ENCODE measurements at regions not wholly inside any gene's neighbourhood (a gene's known extent, or its start where the extent isn't known, plus 50 kb on each side); places are given as distances from the start of the nearest gene placed in this dataset.
A peak's percentile ranks its signal among the peaks of the same experiment; 100 is the strongest.

DNA sequence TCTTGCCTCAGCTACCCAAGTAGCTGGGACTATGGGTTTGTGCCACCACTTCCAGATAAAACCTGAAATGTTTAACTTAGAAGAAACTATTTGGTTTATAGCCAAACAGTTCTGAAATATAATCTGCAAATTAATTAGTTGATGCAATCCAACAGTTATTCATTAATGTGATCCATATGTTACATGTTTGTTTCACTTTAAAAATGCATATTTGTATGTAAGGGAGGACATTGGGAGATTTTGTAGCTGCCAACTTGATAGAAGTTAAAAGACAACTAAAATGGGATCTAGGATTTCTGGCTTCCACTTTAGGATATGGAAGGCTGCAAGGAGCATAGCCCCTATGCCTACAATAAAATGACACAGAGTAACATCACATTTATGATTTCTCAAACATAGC, 532.5 kb upstream of the SLC10A2 start:
- CTCF ChIA-PET: no interaction called here
- Histone ChIP-seq H3K4me1 (ENCODE audit: control insufficient read depth, insufficient read depth, low read length) (no peaks in the 10 kb centered on the region), H3K9me3 (ENCODE audit: control insufficient read depth, insufficient read depth, low read depth, low read length) (no peaks in the 10 kb centered on the region), H3K36me3 (ENCODE audit: control insufficient read depth in 2 of 2, insufficient read depth in 1 of 2, low read length in 2 of 2) (no peaks in the 10 kb centered on the region), H3K27ac (ENCODE audit: extremely low read depth, low read depth, low read length) (no peak overlapping the region), H3K4me3 (ENCODE audit: low read depth, low read length) (no peak overlapping the region)
- TF ChIP-seq ZBTB17 (tag by site-specific recombination; IDR thresholded peaks at IDR 0.05): no peak
- no peak for TF ChIP-seq SETDB1 (IDR thresholded peaks at IDR 0.05; ENCODE audit: insufficient read length, low read length)
- TF ChIP-seq, protein P1, sequence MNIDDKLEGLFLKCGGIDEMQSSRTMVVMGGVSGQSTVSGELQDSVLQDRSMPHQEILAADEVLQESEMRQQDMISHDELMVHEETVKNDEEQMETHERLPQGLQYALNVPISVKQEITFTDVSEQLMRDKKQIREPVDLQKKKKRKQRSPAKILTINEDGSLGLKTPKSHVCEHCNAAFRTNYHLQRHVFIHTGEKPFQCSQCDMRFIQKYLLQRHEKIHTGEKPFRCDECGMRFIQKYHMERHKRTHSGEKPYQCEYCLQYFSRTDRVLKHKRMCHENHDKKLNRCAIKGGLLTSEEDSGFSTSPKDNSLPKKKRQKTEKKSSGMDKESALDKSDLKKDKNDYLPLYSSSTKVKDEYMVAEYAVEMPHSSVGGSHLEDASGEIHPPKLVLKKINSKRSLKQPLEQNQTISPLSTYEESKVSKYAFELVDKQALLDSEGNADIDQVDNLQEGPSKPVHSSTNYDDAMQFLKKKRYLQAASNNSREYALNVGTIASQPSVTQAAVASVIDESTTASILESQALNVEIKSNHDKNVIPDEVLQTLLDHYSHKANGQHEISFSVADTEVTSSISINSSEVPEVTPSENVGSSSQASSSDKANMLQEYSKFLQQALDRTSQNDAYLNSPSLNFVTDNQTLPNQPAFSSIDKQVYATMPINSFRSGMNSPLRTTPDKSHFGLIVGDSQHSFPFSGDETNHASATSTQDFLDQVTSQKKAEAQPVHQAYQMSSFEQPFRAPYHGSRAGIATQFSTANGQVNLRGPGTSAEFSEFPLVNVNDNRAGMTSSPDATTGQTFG (tag by site-specific recombination; IDR thresholded peaks at IDR 0.05; ENCODE audit: borderline replicate concordance): no peak
- POLR2A ChIA-PET: no interaction called here

DNA sequence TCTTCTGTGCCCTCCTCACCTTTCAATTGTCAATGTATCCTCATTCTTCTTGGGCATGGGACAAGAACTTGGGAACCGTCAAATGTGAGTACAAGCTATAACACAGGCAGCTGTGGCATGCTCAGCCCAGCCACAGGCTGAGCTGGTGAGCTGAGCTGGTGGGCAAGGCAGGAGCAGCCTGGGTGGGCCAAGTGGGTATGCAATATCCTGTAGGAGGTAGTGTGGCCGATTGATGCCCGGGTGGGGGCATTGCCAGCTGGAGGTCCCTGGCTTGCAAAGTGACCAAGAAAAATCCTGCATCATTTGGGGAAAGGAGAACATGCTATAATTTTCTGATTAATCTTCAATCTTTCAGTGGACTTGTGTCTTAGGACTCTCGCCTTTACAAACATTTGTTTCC, 507.2 kb upstream of the SLC10A2 start:
- no peaks in the 10 kb centered on the region for H3K36me3 ChIP-seq (ENCODE audit: control insufficient read depth in 2 of 2, insufficient read depth in 1 of 2, low read length in 2 of 2)
- CTCF ChIA-PET: no interaction called here

DNA sequence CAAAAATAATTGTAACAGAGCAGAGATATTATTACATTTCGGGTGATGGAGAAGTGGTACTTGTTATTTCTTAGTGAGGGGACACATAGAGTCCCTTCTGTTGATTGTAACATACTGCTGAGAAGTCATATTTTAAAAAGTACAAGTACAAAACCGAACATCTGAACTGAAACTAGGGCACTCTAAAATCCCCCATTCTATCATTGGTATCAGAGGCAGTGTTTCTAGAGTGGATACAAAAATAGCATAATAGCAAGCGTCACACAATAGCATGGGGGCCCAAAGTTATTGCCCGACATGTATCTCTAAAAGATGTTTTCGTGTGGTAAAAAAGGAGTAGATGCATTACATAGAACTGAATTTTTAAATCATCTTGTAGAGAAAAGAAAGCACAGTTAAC, 502.1 kb upstream of the SLC10A2 start:
- H3K4me1 ChIP-seq (ENCODE audit: control insufficient read depth, insufficient read depth, low read length): no peaks in the 10 kb centered on the region
- POLR2A ChIA-PET: no interaction called here
- H3K36me3 ChIP-seq (ENCODE audit: control insufficient read depth in 2 of 2, insufficient read depth in 1 of 2, low read length in 2 of 2): no peaks in the 10 kb centered on the region
- H3K9me3 ChIP-seq (ENCODE audit: control insufficient read depth, insufficient read depth, low read depth, low read length): no peaks in the 10 kb centered on the region
- no peak overlapping the region for H3K27ac ChIP-seq (ENCODE audit: extremely low read depth, low read depth, low read length)
- CTCF ChIA-PET: no interaction called here
- no peak overlapping the region for H3K4me3 ChIP-seq (ENCODE audit: low read depth, low read length)
- TF ChIP-seq, protein P2, sequence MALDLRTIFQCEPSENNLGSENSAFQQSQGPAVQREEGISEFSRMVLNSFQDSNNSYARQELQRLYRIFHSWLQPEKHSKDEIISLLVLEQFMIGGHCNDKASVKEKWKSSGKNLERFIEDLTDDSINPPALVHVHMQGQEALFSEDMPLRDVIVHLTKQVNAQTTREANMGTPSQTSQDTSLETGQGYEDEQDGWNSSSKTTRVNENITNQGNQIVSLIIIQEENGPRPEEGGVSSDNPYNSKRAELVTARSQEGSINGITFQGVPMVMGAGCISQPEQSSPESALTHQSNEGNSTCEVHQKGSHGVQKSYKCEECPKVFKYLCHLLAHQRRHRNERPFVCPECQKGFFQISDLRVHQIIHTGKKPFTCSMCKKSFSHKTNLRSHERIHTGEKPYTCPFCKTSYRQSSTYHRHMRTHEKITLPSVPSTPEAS (tag by site-specific recombination; IDR thresholded peaks at IDR 0.05): no peak
- TF ChIP-seq ZFP3 (tag by site-specific recombination; IDR thresholded peaks at IDR 0.05; ENCODE audit: low read depth) (no peak), KLF7 (tag by site-specific recombination; IDR thresholded peaks at IDR 0.05; ENCODE audit: borderline replicate concordance) (no peak), ZNF843 (tag by site-specific recombination; IDR thresholded peaks at IDR 0.05) (no peak), ZNF585B (tag by site-specific recombination; IDR thresholded peaks at IDR 0.05) (no peak), ZNF2 (tag by site-specific recombination; IDR thresholded peaks at IDR 0.05) (no peak), ZNF626 (tag by site-specific recombination; IDR thresholded peaks at IDR 0.05) (no peak), REPIN1 (tag by site-specific recombination; IDR thresholded peaks at IDR 0.05; ENCODE audit: low read depth) (no peak), ZNF555 (tag by site-specific recombination; conservative IDR thresholded peaks at IDR 0.05) (no peak), ZNF785 (tag by site-specific recombination; IDR thresholded peaks at IDR 0.05) (no peak), ZNF747 (tag by site-specific recombination; IDR thresholded peaks at IDR 0.05) (no peak), HOXC10 (CRISPR knock-in tag; IDR thresholded peaks at IDR 0.05) (no peak), ZNF558 (tag by site-specific recombination; IDR thresholded peaks at IDR 0.05) (no peak), ZNF596 (tag by site-specific recombination; IDR thresholded peaks at IDR 0.05) (no peak), ZNF16 (tag by site-specific recombination; IDR thresholded peaks at IDR 0.05; ENCODE audit: low read depth) (no peak)
- TF ChIP-seq, protein P3, sequence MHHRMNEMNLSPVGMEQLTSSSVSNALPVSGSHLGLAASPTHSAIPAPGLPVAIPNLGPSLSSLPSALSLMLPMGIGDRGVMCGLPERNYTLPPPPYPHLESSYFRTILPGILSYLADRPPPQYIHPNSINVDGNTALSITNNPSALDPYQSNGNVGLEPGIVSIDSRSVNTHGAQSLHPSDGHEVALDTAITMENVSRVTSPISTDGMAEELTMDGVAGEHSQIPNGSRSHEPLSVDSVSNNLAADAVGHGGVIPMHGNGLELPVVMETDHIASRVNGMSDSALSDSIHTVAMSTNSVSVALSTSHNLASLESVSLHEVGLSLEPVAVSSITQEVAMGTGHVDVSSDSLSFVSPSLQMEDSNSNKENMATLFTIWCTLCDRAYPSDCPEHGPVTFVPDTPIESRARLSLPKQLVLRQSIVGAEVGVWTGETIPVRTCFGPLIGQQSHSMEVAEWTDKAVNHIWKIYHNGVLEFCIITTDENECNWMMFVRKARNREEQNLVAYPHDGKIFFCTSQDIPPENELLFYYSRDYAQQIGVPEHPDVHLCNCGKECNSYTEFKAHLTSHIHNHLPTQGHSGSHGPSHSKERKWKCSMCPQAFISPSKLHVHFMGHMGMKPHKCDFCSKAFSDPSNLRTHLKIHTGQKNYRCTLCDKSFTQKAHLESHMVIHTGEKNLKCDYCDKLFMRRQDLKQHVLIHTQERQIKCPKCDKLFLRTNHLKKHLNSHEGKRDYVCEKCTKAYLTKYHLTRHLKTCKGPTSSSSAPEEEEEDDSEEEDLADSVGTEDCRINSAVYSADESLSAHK (tag by site-specific recombination; IDR thresholded peaks at IDR 0.05): no peak
- TF ChIP-seq, protein P4, sequence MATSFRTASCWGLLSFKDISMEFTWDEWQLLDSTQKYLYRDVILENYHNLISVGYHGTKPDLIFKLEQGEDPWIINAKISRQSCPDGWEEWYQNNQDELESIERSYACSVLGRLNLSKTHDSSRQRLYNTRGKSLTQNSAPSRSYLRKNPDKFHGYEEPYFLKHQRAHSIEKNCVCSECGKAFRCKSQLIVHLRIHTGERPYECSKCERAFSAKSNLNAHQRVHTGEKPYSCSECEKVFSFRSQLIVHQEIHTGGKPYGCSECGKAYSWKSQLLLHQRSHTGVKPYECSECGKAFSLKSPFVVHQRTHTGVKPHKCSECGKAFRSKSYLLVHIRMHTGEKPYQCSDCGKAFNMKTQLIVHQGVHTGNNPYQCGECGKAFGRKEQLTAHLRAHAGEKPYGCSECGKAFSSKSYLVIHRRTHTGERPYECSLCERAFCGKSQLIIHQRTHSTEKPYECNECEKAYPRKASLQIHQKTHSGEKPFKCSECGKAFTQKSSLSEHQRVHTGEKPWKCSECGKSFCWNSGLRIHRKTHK (tag by site-specific recombination; IDR thresholded peaks at IDR 0.05): no peak
- TF ChIP-seq, protein P5, sequence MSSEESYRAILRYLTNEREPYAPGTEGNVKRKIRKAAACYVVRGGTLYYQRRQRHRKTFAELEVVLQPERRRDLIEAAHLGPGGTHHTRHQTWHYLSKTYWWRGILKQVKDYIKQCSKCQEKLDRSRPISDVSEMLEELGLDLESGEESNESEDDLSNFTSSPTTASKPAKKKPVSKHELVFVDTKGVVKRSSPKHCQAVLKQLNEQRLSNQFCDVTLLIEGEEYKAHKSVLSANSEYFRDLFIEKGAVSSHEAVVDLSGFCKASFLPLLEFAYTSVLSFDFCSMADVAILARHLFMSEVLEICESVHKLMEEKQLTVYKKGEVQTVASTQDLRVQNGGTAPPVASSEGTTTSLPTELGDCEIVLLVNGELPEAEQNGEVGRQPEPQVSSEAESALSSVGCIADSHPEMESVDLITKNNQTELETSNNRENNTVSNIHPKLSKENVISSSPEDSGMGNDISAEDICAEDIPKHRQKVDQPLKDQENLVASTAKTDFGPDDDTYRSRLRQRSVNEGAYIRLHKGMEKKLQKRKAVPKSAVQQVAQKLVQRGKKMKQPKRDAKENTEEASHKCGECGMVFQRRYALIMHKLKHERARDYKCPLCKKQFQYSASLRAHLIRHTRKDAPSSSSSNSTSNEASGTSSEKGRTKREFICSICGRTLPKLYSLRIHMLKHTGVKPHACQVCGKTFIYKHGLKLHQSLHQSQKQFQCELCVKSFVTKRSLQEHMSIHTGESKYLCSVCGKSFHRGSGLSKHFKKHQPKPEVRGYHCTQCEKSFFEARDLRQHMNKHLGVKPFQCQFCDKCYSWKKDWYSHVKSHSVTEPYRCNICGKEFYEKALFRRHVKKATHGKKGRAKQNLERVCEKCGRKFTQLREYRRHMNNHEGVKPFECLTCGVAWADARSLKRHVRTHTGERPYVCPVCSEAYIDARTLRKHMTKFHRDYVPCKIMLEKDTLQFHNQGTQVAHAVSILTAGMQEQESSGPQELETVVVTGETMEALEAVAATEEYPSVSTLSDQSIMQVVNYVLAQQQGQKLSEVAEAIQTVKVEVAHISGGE (tag by site-specific recombination; conservative IDR thresholded peaks at IDR 0.05; ENCODE audit: low read depth): no peak

More for the DNA sequence above, 507.2 kb upstream of the SLC10A2 start:
- TF ChIP-seq SETDB1 (IDR thresholded peaks at IDR 0.05; ENCODE audit: insufficient read length, low read length) (peak; percentile 20), ZNF785 (tag by site-specific recombination; IDR thresholded peaks at IDR 0.05) (no peak)
- H3K27ac ChIP-seq (ENCODE audit: extremely low read depth, low read depth, low read length): no peak overlapping the region
- H3K4me1 ChIP-seq (ENCODE audit: control insufficient read depth, insufficient read depth, low read length): no peaks in the 10 kb centered on the region
- H3K9me3 ChIP-seq (ENCODE audit: control insufficient read depth, insufficient read depth, low read depth, low read length): no peaks in the 10 kb centered on the region
- POLR2A ChIA-PET: no interaction called here
- no peak overlapping the region for H3K4me3 ChIP-seq (ENCODE audit: low read depth, low read length)
